H9 (cell line): ENCODE measurements at regions not wholly inside any gene's neighbourhood (a gene's known extent, or its start where the extent isn't known, plus 50 kb on each side); places are given as distances from the start of the nearest gene placed in this dataset.

ENCODE experiments used
- DNase-seq: peaks from one replicate; pipeline ENCODE4 v3.0.0-alpha.2; 2017
- H2AFZ ChIP-seq: one replicate; pipeline ENCODE4 v1.6.1; 2013; ENCODE audit warnings: mild to moderate bottlenecking, low read length, control low read depth, moderate library complexity
- H2AK5ac ChIP-seq: 2 replicates; pipeline ENCODE4 v1.6.1; 2013; ENCODE audit warnings: low read length, control low read depth, mixed read lengths; ENCODE audit not compliant: insufficient read length
- H2BK120ac ChIP-seq: one replicate; pipeline ENCODE4 v1.6.1; 2013; ENCODE audit warnings: low read depth, mild to moderate bottlenecking, low read length, control low read depth, inconsistent platforms; ENCODE audit not compliant: poor library complexity, severe bottlenecking
- H2BK12ac ChIP-seq: 2 replicates; pipeline ENCODE4 v1.6.1; 2013; ENCODE audit warnings: low read length, control low read depth, mixed read lengths, low read depth; ENCODE audit not compliant: insufficient read length
- H2BK15ac ChIP-seq: 2 replicates; pipeline ENCODE4 v1.6.1; 2013; ENCODE audit warnings: low read depth, low read length, control low read depth
- H2BK20ac ChIP-seq: one replicate; pipeline ENCODE4 v1.6.1; 2013; ENCODE audit warnings: low read depth, mild to moderate bottlenecking, low read length, control low read depth, inconsistent platforms; ENCODE audit not compliant: poor library complexity, severe bottlenecking
- H2BK5ac ChIP-seq: 2 replicates; pipeline ENCODE4 v1.6.1; 2013; ENCODE audit warnings: low read length, control low read depth, mixed read lengths; ENCODE audit not compliant: insufficient read length
- H3K14ac ChIP-seq: 2 replicates; pipeline ENCODE4 v1.6.1; 2013; ENCODE audit warnings: low read length, control low read depth; ENCODE audit not compliant: insufficient read depth
- H3K18ac ChIP-seq: 2 replicates; pipeline ENCODE4 v1.6.1; 2013; ENCODE audit warnings: low read depth, mild to moderate bottlenecking, mixed read lengths, low read length, control low read depth; ENCODE audit not compliant: insufficient read length
- H3K23ac ChIP-seq: 2 replicates; pipeline ENCODE4 v1.6.1; 2013; ENCODE audit warnings: low read length, control low read depth, mixed read lengths, low read depth; ENCODE audit not compliant: insufficient read length
- H3K23me2 ChIP-seq: 2 replicates; pipeline ENCODE4 v1.6.1; 2013; ENCODE audit warnings: low read depth, mild to moderate bottlenecking, mixed read lengths, low read length, control low read depth; ENCODE audit not compliant: insufficient read length, poor library complexity, severe bottlenecking
- H3K27ac ChIP-seq: 2 replicates; pipeline ENCODE4 v1.5.1; 2013; ENCODE audit warnings: low read length, control low read depth, mixed read lengths, low read depth; ENCODE audit not compliant: insufficient read length
- H3K27me3 ChIP-seq: 2 replicates; pipeline ENCODE4 v1.6.1; 2013; ENCODE audit warnings: low read length, control low read depth, inconsistent platforms; ENCODE audit not compliant: insufficient read depth
- H3K4ac ChIP-seq: 2 replicates; pipeline ENCODE4 v1.6.1; 2013; ENCODE audit warnings: low read depth, mild to moderate bottlenecking, control low read depth, inconsistent platforms, low read length, moderate library complexity
- H3K4me1 ChIP-seq: 2 replicates; pipeline ENCODE4 v1.6.1; 2013; ENCODE audit warnings: low read length, control low read depth, inconsistent platforms; ENCODE audit not compliant: insufficient read depth
- H3K4me2 ChIP-seq: 2 replicates; pipeline ENCODE4 v1.6.1; 2013; ENCODE audit warnings: low read length, control low read depth, mixed read lengths; ENCODE audit not compliant: insufficient read length, insufficient read depth
- H3K56ac ChIP-seq: 2 replicates; pipeline ENCODE4 v1.6.1; 2013; ENCODE audit warnings: low read depth, mild to moderate bottlenecking, mixed read lengths, low read length, control low read depth; ENCODE audit not compliant: insufficient read length
- H3K79me1 ChIP-seq: 2 replicates; pipeline ENCODE4 v1.6.1; 2013; ENCODE audit warnings: low read depth, mild to moderate bottlenecking, moderate library complexity, low read length, control low read depth, inconsistent platforms; ENCODE audit not compliant: insufficient read depth, poor library complexity, severe bottlenecking
- H3K79me2 ChIP-seq: 2 replicates; pipeline ENCODE4 v1.6.1; 2013; ENCODE audit warnings: low read length, control low read depth, inconsistent platforms; ENCODE audit not compliant: insufficient read depth
- H3K9ac ChIP-seq: 2 replicates; pipeline ENCODE4 v1.6.1; 2013; ENCODE audit warnings: low read length, control low read depth, mixed read lengths; ENCODE audit not compliant: insufficient read length; ENCODE audit errors: extremely low read depth
- H3K9me3 ChIP-seq: one replicate; pipeline ENCODE4 v1.6.1; 2013; ENCODE audit warnings: low read depth, low read length, inconsistent platforms; ENCODE audit not compliant: control insufficient read depth
- H3T11ph ChIP-seq: one replicate; pipeline ENCODE4 v1.6.1; 2013; ENCODE audit warnings: mild to moderate bottlenecking, low read length, control low read depth, inconsistent platforms
- H4K20me1 ChIP-seq: one replicate; pipeline ENCODE4 v1.6.1; 2013; ENCODE audit not compliant: control insufficient read depth, insufficient read length, insufficient read depth
- H4K5ac ChIP-seq: 2 replicates; pipeline ENCODE4 v1.6.1; 2013; ENCODE audit warnings: low read depth, mild to moderate bottlenecking, mixed read lengths, low read length, control low read depth; ENCODE audit not compliant: insufficient read length
- H4K8ac ChIP-seq: replicated peaks from 2 replicates; pipeline ENCODE4 v1.6.1; 2013; ENCODE audit warnings: low read length, control low read depth, mixed read lengths, low read depth; ENCODE audit not compliant: insufficient read length
- H4K91ac ChIP-seq: 2 replicates; pipeline ENCODE4 v1.6.1; 2013; ENCODE audit warnings: low read depth, mild to moderate bottlenecking, moderate library complexity, mixed read lengths, low read length, control low read depth; ENCODE audit not compliant: insufficient read length
- H3K27ac Mint-ChIP-seq, 3 experiments: 2 replicates in 2 of 3; 3 replicates in 1 of 3; pipeline ENCODE4 v1.8.0; 2020 to 2021; ENCODE audit warnings: mixed read lengths in 3 of 3, mild to moderate bottlenecking in 1 of 3, moderate library complexity in 1 of 3
- H3K27me3 Mint-ChIP-seq: 2 replicates; pipeline ENCODE4 v1.8.0; 2021; ENCODE audit warnings: low read depth, mild to moderate bottlenecking, moderate library complexity, mixed read lengths
- H3K36me3 Mint-ChIP-seq, 3 experiments: 2 replicates in 2 of 3; 3 replicates in 1 of 3; pipeline ENCODE4 v1.8.0; 2020 to 2021; ENCODE audit warnings: low read depth in 3 of 3, mixed read lengths in 3 of 3; ENCODE audit not compliant: insufficient read depth in 1 of 3
- H3K4me1 Mint-ChIP-seq, 2 experiments: 2 replicates each; pipeline ENCODE4 v1.8.0; 2020; ENCODE audit warnings: mixed read lengths in 2 of 2
- H3K4me3 Mint-ChIP-seq, 2 experiments: 2 replicates in 1 of 2; 3 replicates in 1 of 2; pipeline ENCODE4 v1.8.0; 2020 to 2021; ENCODE audit warnings: mild to moderate bottlenecking in 2 of 2, mixed read lengths in 2 of 2, moderate library complexity in 1 of 2
- H3K9me3 Mint-ChIP-seq, 2 experiments: 2 replicates in 1 of 2; 3 replicates in 1 of 2; pipeline ENCODE4 v1.8.0; 2020; ENCODE audit warnings: mild to moderate bottlenecking in 2 of 2, mixed read lengths in 2 of 2, moderate library complexity in 1 of 2
- CTCF ChIP-seq: fragments of 200-600 bp; sonication (generic); conservative IDR thresholded peaks from 3 replicates; pipeline ENCODE4 v1.8.0; 2021; ENCODE audit warnings: antibody characterized with exemption, mild to moderate bottlenecking
- WGBS: extraction: QIAGEN DNeasy Blood & Tissue Kit; methylation state at CpG from one replicate; pipeline ENCODE4 v1.1.7; 2013; ENCODE audit warnings: missing lambda C conversion rate, low lambda C conversion rate, mixed read lengths; ENCODE audit not compliant: insufficient read length; ENCODE audit errors: extremely low coverage; 5-methylcytosine and 5-hydroxymethylcytosine counted together

DNA sequence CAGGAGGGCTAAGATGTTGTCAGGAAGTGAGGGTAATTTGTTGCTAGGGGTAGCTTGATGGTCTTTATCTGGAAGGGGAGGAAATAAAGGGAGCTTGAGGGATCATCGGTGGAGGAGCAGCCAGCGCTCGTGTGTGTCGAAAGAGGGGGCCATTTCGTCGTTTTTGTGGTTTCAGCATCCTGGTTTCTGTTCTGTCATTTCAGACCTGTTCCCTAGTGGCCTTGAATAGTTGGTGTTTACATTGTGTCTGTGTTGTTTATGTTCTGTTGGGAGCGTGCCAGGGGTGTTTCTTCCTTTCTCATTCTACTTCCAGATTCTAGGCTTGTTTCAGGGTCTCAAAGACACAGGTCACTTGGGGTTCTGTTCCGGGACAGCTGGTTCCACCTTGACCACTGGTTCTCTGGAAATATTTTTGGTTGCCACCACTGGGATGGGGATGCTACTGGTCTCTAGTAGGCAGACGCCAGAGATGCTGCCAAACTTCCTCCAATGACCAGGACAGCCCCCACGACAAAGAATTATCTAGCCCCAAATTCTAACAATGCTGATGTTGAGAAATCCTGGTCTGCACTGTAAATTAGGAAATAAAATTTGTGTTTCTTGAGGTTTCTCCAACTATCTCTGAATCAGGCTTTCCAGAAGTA, 113.9 kb upstream of the NAA20 start:
- Mint-ChIP-seq H3K27me3 (no peaks in the 10 kb centered on the region; the same call in 1 of the 2 replicates), H3K4me3 (no peak overlapping the region), H3K27ac (no peak overlapping the region), H3K4me1 (no peaks in the 10 kb centered on the region), H3K9me3 (peaks cover 11 to 15% of the 10 kb centered on the region in 2 experiments), H3K36me3 (no peaks in the 10 kb centered on the region; a peak in 1 of 7 replicates)
- no peaks in the 10 kb centered on the region for H3K79me2 ChIP-seq
- no peak overlapping the region for H2BK120ac ChIP-seq
- no peak overlapping the region for H2BK12ac ChIP-seq
- no peaks in the 10 kb centered on the region for H3K27me3 ChIP-seq
- H3K18ac ChIP-seq, result no peak overlapping the region
- no peak for DNase-seq
- no peak overlapping the region for H3K27ac ChIP-seq
- TF ChIP-seq CTCF, result no peak
- H3K79me1 ChIP-seq, result no peaks in the 10 kb centered on the region
- H3K4me1 ChIP-seq, result no peaks in the 10 kb centered on the region
- no peak overlapping the region for H3T11ph ChIP-seq
- no peaks in the 10 kb centered on the region for H4K20me1 ChIP-seq
- no peak overlapping the region for H3K23ac ChIP-seq
- H2AFZ ChIP-seq, result no peak overlapping the region
- no peak overlapping the region for H2BK5ac ChIP-seq
- no peak overlapping the region for H4K5ac ChIP-seq
- no peak overlapping the region for H3K56ac ChIP-seq
- WGBS, result no CpG with 5 or more reads among the region's 10 CpGs
- no peak overlapping the region for H3K9ac ChIP-seq
- H2BK20ac ChIP-seq, result no peak overlapping the region
- H3K14ac ChIP-seq, result no peak overlapping the region
- H3K23me2 ChIP-seq, result no peaks in the 10 kb centered on the region
- no peak overlapping the region for H3K4me2 ChIP-seq
- H2BK15ac ChIP-seq, result no peak overlapping the region
- no peak overlapping the region for H4K91ac ChIP-seq
- no peak overlapping the region for H3K4ac ChIP-seq
- no peaks in the 10 kb centered on the region for H3K9me3 ChIP-seq
- H2AK5ac ChIP-seq, result no peak overlapping the region
- H4K8ac ChIP-seq, result no peak overlapping the region
